ENCODE measurements at regions not wholly inside any gene's neighbourhood (a gene's known extent, or its start where the extent isn't known, plus 50 kb on each side); places are given as distances from the start of the nearest gene placed in this dataset.

DNA sequence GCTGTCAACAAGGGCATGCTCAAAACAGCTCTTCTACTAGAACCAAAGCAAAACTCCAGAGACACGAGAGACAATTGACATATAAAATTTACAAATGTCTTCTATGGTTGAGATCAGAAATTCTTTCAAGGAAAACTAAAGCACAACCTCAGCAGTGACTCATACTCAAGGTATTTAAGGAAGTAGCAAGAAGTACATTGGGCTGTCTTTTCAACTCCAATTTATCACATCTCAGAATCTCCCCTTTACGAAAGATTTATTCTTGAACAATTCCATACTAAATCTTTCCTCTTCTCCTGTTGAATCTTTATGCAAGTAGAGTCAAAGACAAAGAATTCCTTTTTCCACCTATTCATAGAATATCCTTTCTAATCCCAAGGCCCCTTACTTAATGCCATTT, 324.0 kb downstream of the IRS1 start:
- H3K9me3 Mint-ChIP-seq = peaks cover 0 to 4% of the 10 kb centered on the region in 2 experiments; a peak in 2 of 5 replicates
- H2BK15ac ChIP-seq (ENCODE audit: low read depth, low read length) = no peak overlapping the region
- H2BK120ac ChIP-seq (ENCODE audit: low read depth, low read length, poor library complexity, severe bottlenecking) = no peak overlapping the region
- H3K23ac ChIP-seq (ENCODE audit: insufficient read length, low read depth, low read length) = no peak overlapping the region
- no peak overlapping the region for H3K27ac Mint-ChIP-seq
- H3K4ac ChIP-seq (ENCODE audit: low read depth, low read length) = no peak overlapping the region
- H3K4me1 ChIP-seq (ENCODE audit: insufficient read depth, low read length) = no peaks in the 10 kb centered on the region; the same call in 1 of the 2 replicates
- no peak overlapping the region for H3K4me3 Mint-ChIP-seq
- TF ChIP-seq, protein P1, sequence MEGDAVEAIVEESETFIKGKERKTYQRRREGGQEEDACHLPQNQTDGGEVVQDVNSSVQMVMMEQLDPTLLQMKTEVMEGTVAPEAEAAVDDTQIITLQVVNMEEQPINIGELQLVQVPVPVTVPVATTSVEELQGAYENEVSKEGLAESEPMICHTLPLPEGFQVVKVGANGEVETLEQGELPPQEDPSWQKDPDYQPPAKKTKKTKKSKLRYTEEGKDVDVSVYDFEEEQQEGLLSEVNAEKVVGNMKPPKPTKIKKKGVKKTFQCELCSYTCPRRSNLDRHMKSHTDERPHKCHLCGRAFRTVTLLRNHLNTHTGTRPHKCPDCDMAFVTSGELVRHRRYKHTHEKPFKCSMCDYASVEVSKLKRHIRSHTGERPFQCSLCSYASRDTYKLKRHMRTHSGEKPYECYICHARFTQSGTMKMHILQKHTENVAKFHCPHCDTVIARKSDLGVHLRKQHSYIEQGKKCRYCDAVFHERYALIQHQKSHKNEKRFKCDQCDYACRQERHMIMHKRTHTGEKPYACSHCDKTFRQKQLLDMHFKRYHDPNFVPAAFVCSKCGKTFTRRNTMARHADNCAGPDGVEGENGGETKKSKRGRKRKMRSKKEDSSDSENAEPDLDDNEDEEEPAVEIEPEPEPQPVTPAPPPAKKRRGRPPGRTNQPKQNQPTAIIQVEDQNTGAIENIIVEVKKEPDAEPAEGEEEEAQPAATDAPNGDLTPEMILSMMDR (conservative IDR thresholded peaks at IDR 0.05) = no peak
- H3K23me2 ChIP-seq (ENCODE audit: insufficient read length, low read depth, low read length, poor library complexity, severe bottlenecking) = no peaks in the 10 kb centered on the region
- H2AFZ ChIP-seq (ENCODE audit: low read length) = no peak overlapping the region
- H2BK20ac ChIP-seq (ENCODE audit: low read depth, low read length, poor library complexity, severe bottlenecking) = no peak overlapping the region
- no peak for DNase-seq
- no peak overlapping the region for H2AK5ac ChIP-seq (ENCODE audit: insufficient read length, low read length)
- H3K4me1 Mint-ChIP-seq = peaks cover 13 to 26% of the 10 kb centered on the region in 2 experiments
- no peak overlapping the region for H4K91ac ChIP-seq (ENCODE audit: insufficient read length, low read depth, low read length)
- no peaks in the 10 kb centered on the region; the same call in 1 of the 2 replicates for H3K27me3 Mint-ChIP-seq (ENCODE audit: low read depth)
- no peak overlapping the region for H3T11ph ChIP-seq (ENCODE audit: low read length)
- H3K18ac ChIP-seq (ENCODE audit: insufficient read length, low read depth, low read length) = no peak overlapping the region
- no peak overlapping the region for H3K56ac ChIP-seq (ENCODE audit: insufficient read length, low read depth, low read length)
- H3K9ac ChIP-seq (ENCODE audit: extremely low read depth, insufficient read length, low read length) = no peak overlapping the region
- peaks cover 0 to 9% (median 2%) of the 10 kb centered on the region in 3 experiments; a peak in 4 of 7 replicates for H3K36me3 Mint-ChIP-seq (ENCODE audit: insufficient read depth in 1 of 3, low read depth in 3 of 3)
- no peak overlapping the region for H4K8ac ChIP-seq (replicated peaks; ENCODE audit: insufficient read length, low read depth, low read length)
- H3K79me1 ChIP-seq (ENCODE audit: insufficient read depth, low read depth, low read length, poor library complexity, severe bottlenecking) = no peaks in the 10 kb centered on the region
- H2BK5ac ChIP-seq (ENCODE audit: insufficient read length, low read length) = no peak overlapping the region
- no peak overlapping the region for H3K14ac ChIP-seq (ENCODE audit: insufficient read depth, low read length)
- H4K20me1 ChIP-seq (ENCODE audit: control insufficient read depth, insufficient read depth, insufficient read length) = no peaks in the 10 kb centered on the region
- no CpG with 5 or more reads among the region's 2 CpGs for WGBS (ENCODE audit: extremely low coverage, insufficient read length, low lambda C conversion rate)
- H3K27ac ChIP-seq (ENCODE audit: insufficient read length, low read depth, low read length) = no peak overlapping the region
- H3K27me3 ChIP-seq (ENCODE audit: insufficient read depth, low read length) = no peaks in the 10 kb centered on the region
- no peak overlapping the region for H3K4me2 ChIP-seq (ENCODE audit: insufficient read depth, insufficient read length, low read length)
- no peaks in the 10 kb centered on the region for H3K9me3 ChIP-seq (ENCODE audit: control insufficient read depth, low read depth, low read length)
- H4K5ac ChIP-seq (ENCODE audit: insufficient read length, low read depth, low read length) = no peak overlapping the region
- no peak overlapping the region for H2BK12ac ChIP-seq (ENCODE audit: insufficient read length, low read depth, low read length)
- no peaks in the 10 kb centered on the region for H3K79me2 ChIP-seq (ENCODE audit: insufficient read depth, low read length)

Measured in H9 (cell line).